Trophoblast cell (in vitro differentiated cells and primary cell): ENCODE measurements at regions not wholly inside any gene's neighbourhood (a gene's known extent, or its start where the extent isn't known, plus 50 kb on each side); places are given as distances from the start of the nearest gene placed in this dataset.

ENCODE experiments used
- DNase-seq, 2 donors: peaks; one replicate each; pipeline ENCODE4 v3.0.0-alpha.2; 2016
- H2AFZ ChIP-seq: 2 replicates; pipeline ENCODE4 v1.6.1; 2013; ENCODE audit warnings: low read length, moderate library complexity, mild to moderate bottlenecking; ENCODE audit not compliant: insufficient read depth, poor library complexity
- H2AK5ac ChIP-seq: 2 replicates; pipeline ENCODE4 v1.6.1; 2013; ENCODE audit warnings: mild to moderate bottlenecking, low read length
- H2BK120ac ChIP-seq: 2 replicates; pipeline ENCODE4 v1.6.1; 2013; ENCODE audit warnings: low read length, mild to moderate bottlenecking, moderate library complexity; ENCODE audit not compliant: insufficient read depth, poor library complexity
- H2BK12ac ChIP-seq: 2 replicates; pipeline ENCODE4 v1.6.1; 2013; ENCODE audit warnings: mild to moderate bottlenecking, low read length, moderate library complexity
- H2BK5ac ChIP-seq: 2 replicates; pipeline ENCODE4 v1.6.1; 2013; ENCODE audit warnings: low read length, low read depth, moderate library complexity, mild to moderate bottlenecking; ENCODE audit not compliant: poor library complexity
- H3K14ac ChIP-seq: 2 replicates; pipeline ENCODE4 v1.6.1; 2013; ENCODE audit warnings: mild to moderate bottlenecking, low read length
- H3K18ac ChIP-seq: 2 replicates; pipeline ENCODE4 v1.6.1; 2013; ENCODE audit warnings: mild to moderate bottlenecking, low read length
- H3K23ac ChIP-seq: 2 replicates; pipeline ENCODE4 v1.6.1; 2013; ENCODE audit warnings: low read length
- H3K27ac ChIP-seq: 2 replicates; pipeline ENCODE4 v1.5.1; 2013; ENCODE audit warnings: low read depth, mild to moderate bottlenecking, inconsistent platforms, low read length, moderate library complexity
- H3K27me3 ChIP-seq: 2 replicates; pipeline ENCODE4 v1.6.1; 2013; ENCODE audit warnings: inconsistent platforms, mild to moderate bottlenecking, low read length, moderate library complexity; ENCODE audit not compliant: insufficient read depth
- H3K36me3 ChIP-seq, 2 experiments: 1 replicate in 1 of 2; 2 replicates in 1 of 2; pipeline ENCODE4 v1.6.1; 2013; ENCODE audit warnings: low read length in 2 of 2, mild to moderate bottlenecking in 2 of 2, moderate library complexity in 1 of 2; ENCODE audit not compliant: insufficient read depth in 2 of 2, control insufficient read depth in 1 of 2
- H3K4ac ChIP-seq: 2 replicates; pipeline ENCODE4 v1.6.1; 2013; ENCODE audit warnings: low read depth, mild to moderate bottlenecking, low read length, moderate library complexity
- H3K4me1 ChIP-seq, 2 experiments: 1 replicate in 1 of 2; 2 replicates in 1 of 2; pipeline ENCODE4 v1.6.1; 2013; ENCODE audit warnings: low read length in 2 of 2, mild to moderate bottlenecking in 2 of 2, moderate library complexity in 1 of 2; ENCODE audit not compliant: insufficient read depth in 2 of 2, control insufficient read depth in 1 of 2
- H3K4me2 ChIP-seq: 2 replicates; pipeline ENCODE4 v1.6.1; 2013; ENCODE audit warnings: inconsistent platforms, mild to moderate bottlenecking, low read length, moderate library complexity
- H3K4me3 ChIP-seq: 2 replicates; pipeline ENCODE4 v1.5.1; 2013; ENCODE audit warnings: mild to moderate bottlenecking, low read depth, low read length, inconsistent platforms
- H3K79me1 ChIP-seq: one replicate; pipeline ENCODE4 v1.6.1; 2013; ENCODE audit warnings: low read length
- H3K79me2 ChIP-seq: 2 replicates; pipeline ENCODE4 v1.6.1; 2013; ENCODE audit warnings: low read length, mild to moderate bottlenecking; ENCODE audit not compliant: control insufficient read depth, insufficient read depth, poor library complexity
- H3K9ac ChIP-seq: 2 replicates; pipeline ENCODE4 v1.6.1; 2013; ENCODE audit warnings: mild to moderate bottlenecking, low read length
- H3K9me3 ChIP-seq: 2 replicates; pipeline ENCODE4 v1.6.1; 2013; ENCODE audit warnings: low read depth, mild to moderate bottlenecking, control low read depth, inconsistent platforms, low read length; ENCODE audit not compliant: insufficient read depth
- H4K12ac ChIP-seq: 2 replicates; pipeline ENCODE4 v1.6.1; 2013; ENCODE audit warnings: low read depth, mild to moderate bottlenecking, low read length, moderate library complexity
- H4K8ac ChIP-seq: 2 replicates; pipeline ENCODE4 v1.6.1; 2013; ENCODE audit warnings: low read depth, mild to moderate bottlenecking, low read length, moderate library complexity
- H4K91ac ChIP-seq: one replicate; pipeline ENCODE4 v1.6.1; 2013; ENCODE audit warnings: low read depth, mild to moderate bottlenecking, low read length, moderate library complexity
- WGBS: extraction: QIAGEN DNeasy Blood & Tissue Kit; methylation state at CpG from one replicate; pipeline ENCODE4 v1.1.7; 2013; ENCODE audit warnings: missing lambda C conversion rate; ENCODE audit not compliant: insufficient read length, insufficient coverage; ENCODE audit errors: extremely low coverage; 5-methylcytosine and 5-hydroxymethylcytosine counted together

DNA sequence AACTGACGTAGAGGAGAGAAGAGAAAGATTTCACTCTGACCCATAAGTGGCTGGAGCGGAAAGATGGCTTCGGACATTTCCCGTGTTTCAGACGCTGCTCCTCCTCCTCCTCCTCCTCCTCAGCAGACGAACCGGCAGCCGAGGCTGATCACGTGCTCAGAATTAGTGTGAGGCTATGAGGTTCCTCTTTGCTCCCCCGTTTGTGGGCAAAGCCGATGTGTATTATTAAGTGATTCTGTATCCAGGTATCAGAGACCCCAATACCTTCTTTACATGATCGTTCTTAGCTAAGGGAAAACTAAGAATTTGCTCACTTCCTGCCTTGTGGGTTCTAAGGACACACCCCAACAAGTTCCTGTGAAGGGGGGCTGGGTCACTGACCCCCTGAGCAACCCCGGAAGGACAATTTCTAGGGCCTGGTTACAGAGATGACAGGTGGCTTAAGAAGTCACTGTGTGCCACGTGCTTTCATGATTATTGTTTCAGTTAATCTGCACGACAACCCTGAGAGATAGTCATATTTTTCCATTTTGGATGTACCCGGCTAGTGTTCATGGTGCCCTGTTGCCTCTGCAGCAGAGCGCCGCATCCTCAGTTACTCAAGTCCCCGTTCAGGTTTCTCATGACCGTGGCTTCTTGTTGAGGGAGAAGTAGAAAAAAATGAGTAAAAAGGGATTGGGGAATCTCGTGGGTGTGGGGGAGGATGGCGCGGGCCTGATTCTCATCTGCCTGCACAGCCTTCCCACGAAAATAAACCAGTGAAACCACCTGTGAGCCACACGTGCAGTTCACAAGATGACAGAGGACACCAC lies 671.8 kb downstream of the QKI start:
- Histone ChIP-seq H3K27me3 (no peaks in the 10 kb centered on the region), H3K79me2 (no peaks in the 10 kb centered on the region), H3K79me1 (peaks cover 2% of the 10 kb centered on the region), H4K12ac (no peak overlapping the region), H2BK5ac (no peak overlapping the region), H3K23ac (no peak overlapping the region), H3K9me3 (no peaks in the 10 kb centered on the region), H3K27ac (peak overlapping the region; percentile 29), H3K4me1 (peaks cover 4 to 8% of the 10 kb centered on the region in 2 experiments), H4K91ac (peak overlapping the region; percentile 17), H3K36me3 (no peaks in the 10 kb centered on the region), H3K4me2 (no peak overlapping the region), H3K9ac (no peak overlapping the region), H2AK5ac (no peak overlapping the region), H3K4ac (no peak overlapping the region), H2AFZ (no peak overlapping the region), H3K4me3 (no peak overlapping the region), H2BK12ac (peak overlapping the region; percentile 19), H4K8ac (no peak overlapping the region), H2BK120ac (no peak overlapping the region), H3K14ac (no peak overlapping the region), H3K18ac (no peak overlapping the region)
- WGBS, result 100% methylated on average over 1 of the region's 25 CpGs
- DNase-seq, result no peak

DNA sequence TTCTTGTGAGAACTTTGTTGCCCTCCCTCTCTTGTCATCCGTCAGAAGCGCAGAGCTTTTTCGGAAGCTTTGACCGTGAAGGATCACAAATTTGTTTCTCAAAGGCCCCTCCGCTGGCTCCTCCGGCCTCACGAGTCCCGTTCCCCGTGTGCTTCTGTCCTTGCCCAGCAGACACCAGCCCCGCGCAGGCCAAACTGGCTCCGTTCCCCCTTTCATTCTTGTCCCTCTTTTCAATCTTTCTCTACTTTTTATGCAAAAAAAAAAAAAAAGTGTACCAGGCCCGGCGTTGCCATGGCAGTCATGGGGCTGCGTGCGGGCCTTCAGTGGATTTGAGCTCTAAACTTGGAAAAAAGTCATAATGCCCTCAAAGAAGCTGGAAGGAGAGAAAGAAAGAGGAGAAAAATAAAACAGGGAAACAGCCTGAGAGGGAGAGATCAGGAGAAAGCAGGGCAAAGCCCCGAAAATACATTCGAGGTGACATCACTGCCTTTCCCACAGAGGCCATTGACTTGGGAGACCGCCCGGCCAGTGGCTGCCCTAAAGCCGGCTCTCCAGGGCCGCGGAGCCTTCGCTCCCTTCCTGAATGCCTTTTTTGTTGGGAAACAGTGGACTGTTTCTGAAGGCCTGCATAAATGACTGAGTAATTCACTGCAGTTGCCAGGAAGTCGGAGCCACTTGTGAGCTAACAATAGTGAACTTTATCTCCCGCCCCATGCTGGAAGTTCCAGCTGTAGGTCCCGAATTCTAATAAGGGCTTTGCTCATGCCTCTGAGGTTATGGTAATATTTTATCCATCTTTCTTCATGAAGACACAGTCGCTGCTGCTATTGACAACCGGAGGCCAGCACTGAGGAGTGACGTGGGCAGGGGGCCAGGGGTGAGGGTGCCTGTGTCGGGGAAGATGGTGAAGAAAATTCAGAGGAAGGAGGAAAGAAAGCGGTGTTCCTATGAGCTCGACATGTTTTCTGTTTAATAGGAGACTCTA lies 670.9 kb downstream of the QKI start:
- Histone ChIP-seq H2AK5ac (no peak overlapping the region), H3K36me3 (no peaks in the 10 kb centered on the region), H2BK120ac (peak overlapping the region; percentile 0), H2AFZ (no peak overlapping the region), H4K12ac (no peak overlapping the region), H3K4me1 (peaks cover 4 to 9% of the 10 kb centered on the region in 2 experiments), H3K14ac (no peak overlapping the region), H3K79me1 (peaks cover 2% of the 10 kb centered on the region), H3K4me3 (no peak overlapping the region), H3K4ac (no peak overlapping the region), H3K9ac (no peak overlapping the region), H3K18ac (no peak overlapping the region), H3K27ac (peak overlapping the region; percentile 30), H3K23ac (no peak overlapping the region), H2BK5ac (peak overlapping the region; percentile 18), H3K79me2 (no peaks in the 10 kb centered on the region), H3K27me3 (no peaks in the 10 kb centered on the region), H2BK12ac (peak overlapping the region; percentile 52), H4K8ac (no peak overlapping the region), H4K91ac (peak overlapping the region; percentile 17), H3K9me3 (no peaks in the 10 kb centered on the region), H3K4me2 (no peak overlapping the region)
- DNase-seq, result no peak
- no CpG with 5 or more reads among the region's 33 CpGs for WGBS

DNA sequence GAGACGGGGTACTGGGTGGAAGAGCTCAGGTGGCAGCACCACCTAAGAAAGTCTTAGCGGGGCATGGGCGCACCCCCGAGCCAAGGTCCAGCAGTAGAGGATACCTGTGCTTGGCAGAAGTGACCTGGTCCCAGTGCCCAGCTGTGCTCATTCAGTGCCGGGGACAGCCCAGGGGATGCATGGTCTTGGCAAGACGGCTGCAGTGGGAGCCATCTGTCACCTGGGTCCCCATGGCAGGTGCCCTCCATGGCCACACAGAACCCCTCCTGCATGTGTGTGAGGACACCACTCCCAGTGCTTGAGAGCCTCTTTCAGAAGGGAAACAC lies 664.7 kb downstream of the QKI start:
- H3K79me1 ChIP-seq, result no peaks in the 10 kb centered on the region
- no peak overlapping the region for H3K23ac ChIP-seq
- H3K4ac ChIP-seq, result no peak overlapping the region
- H2AK5ac ChIP-seq, result no peak overlapping the region
- no peak overlapping the region for H3K9ac ChIP-seq
- H2AFZ ChIP-seq, result no peak overlapping the region
- no peaks in the 10 kb centered on the region for H3K36me3 ChIP-seq
- no peaks in the 10 kb centered on the region for H3K27me3 ChIP-seq
- H3K4me2 ChIP-seq, result no peak overlapping the region
- no peak overlapping the region for H3K4me3 ChIP-seq
- peaks cover 0 to 1% of the 10 kb centered on the region in 2 experiments for H3K4me1 ChIP-seq
- H3K79me2 ChIP-seq, result no peaks in the 10 kb centered on the region
- no peak overlapping the region for H4K12ac ChIP-seq
- DNase-seq, result no peak
- no peak overlapping the region for H3K27ac ChIP-seq
- H2BK5ac ChIP-seq, result no peak overlapping the region
- H3K9me3 ChIP-seq, result no peaks in the 10 kb centered on the region
- no peak overlapping the region for H3K14ac ChIP-seq
- no peak overlapping the region for H4K91ac ChIP-seq
- H3K18ac ChIP-seq, result no peak overlapping the region
- no CpG with 5 or more reads among the region's 6 CpGs for WGBS
- no peak overlapping the region for H4K8ac ChIP-seq
- no peak overlapping the region for H2BK120ac ChIP-seq
- H2BK12ac ChIP-seq, result no peak overlapping the region

DNA sequence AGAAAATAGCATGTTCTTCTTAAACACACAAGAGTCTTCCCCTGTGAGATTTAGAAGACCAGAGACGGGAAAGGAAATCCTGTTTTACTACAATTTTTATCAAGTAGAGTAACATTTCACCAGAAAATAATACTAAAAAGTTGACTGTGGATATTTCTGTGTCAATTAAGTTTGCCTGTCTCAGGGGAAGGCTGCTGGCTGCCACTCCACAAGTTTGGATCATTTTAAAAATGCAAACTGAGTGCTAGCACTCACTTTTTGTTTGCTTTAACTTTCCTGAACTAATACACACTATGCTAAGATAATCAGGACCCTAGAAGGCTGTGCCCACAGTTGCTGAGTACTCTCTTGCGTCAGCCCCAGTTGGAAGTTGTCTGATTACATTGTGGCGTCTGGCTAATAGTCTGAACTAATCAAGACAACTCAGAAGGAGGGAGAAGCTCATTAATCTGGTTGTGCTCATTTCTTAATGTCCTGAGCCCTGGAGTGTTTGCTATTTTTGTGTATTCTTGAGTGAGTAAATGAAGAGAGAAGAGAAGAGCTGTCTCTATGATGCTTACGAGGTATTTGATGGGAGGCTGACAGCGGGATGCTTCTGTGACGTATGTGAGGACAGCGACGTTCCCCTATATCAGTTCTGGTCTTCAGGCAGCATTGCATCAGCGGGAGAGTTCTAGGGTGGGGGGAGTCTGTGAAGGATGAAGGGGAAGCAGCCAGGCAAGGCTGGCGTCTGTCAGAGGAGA lies 664.2 kb downstream of the QKI start:
- no peak overlapping the region for H3K18ac ChIP-seq
- no peak for DNase-seq
- no peaks in the 10 kb centered on the region for H3K79me2 ChIP-seq
- no peaks in the 10 kb centered on the region for H3K79me1 ChIP-seq
- H3K9ac ChIP-seq, result no peak overlapping the region
- no peak overlapping the region for H4K8ac ChIP-seq
- no peak overlapping the region for H3K4ac ChIP-seq
- no peak overlapping the region for H2BK120ac ChIP-seq
- no peak overlapping the region for H3K23ac ChIP-seq
- no peak overlapping the region for H4K91ac ChIP-seq
- no peak overlapping the region for H4K12ac ChIP-seq
- H3K36me3 ChIP-seq, result no peaks in the 10 kb centered on the region
- H2AFZ ChIP-seq, result no peak overlapping the region
- H3K27ac ChIP-seq, result no peak overlapping the region
- H3K14ac ChIP-seq, result no peak overlapping the region
- no peaks in the 10 kb centered on the region for H3K27me3 ChIP-seq
- H3K4me3 ChIP-seq, result no peak overlapping the region
- H3K4me1 ChIP-seq, result peaks cover 0 to 1% of the 10 kb centered on the region in 2 experiments
- no peaks in the 10 kb centered on the region for H3K9me3 ChIP-seq
- no peak overlapping the region for H3K4me2 ChIP-seq
- WGBS, result no CpG with 5 or more reads among the region's 10 CpGs
- H2BK12ac ChIP-seq, result no peak overlapping the region
- no peak overlapping the region for H2AK5ac ChIP-seq
- H2BK5ac ChIP-seq, result no peak overlapping the region
